CD4-positive, alpha-beta T cell treated with Interleukin-10 for 1 hour (primary cell): ENCODE measurements at regions not wholly inside any gene's neighbourhood (a gene's known extent, or its start where the extent isn't known, plus 50 kb on each side); places are given as distances from the start of the nearest gene placed in this dataset.

ENCODE experiments used
- DNase-seq: peaks from one replicate; pipeline ENCODE4 v3.0.0-alpha.2; 2020

GRCh38 chr10:78766603-78767002, 302.2 kb upstream of the ZMIZ1 start:
- no peak for DNase-seq

DNA sequence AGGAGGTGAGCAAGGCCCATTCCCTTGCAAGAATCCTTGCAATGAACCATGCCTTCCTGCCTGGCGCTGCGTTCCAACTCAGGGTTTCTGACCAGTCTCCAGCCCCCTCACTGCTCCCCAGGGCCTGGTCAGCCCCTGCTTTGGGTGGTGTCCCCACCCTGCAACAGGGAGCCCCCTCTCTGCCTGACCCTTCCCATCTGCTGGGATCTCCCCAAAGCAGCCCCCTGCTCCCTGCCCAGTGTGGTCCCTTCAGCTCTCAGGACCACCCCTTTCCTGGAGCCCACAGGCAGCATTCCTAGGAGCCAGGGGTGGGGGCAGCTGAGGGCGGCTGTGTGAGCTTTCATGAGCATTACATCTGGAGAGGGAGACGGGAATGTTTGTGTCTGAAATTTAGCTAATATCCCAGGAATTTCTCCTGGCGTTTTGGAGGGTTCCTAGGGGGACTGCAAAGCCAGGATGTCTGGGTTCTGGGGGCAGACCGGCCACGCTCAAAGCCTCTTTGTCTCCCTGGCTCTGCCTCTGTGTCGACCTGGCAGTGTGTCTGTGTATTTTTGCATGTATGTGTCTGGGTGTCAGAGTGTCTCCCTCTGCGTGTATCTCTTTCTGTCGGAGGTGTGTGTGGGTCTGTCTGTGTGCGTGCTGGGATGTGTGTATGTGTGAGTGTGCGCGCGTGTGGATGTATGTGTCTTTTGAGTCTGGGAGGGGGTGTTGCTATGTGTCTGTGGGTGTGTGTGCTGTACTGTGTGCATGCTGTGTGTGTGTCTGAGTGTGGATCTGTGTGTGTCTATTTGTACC, 300.5 kb upstream of the ZMIZ1 start:
- no peak for DNase-seq

GRCh38 chr10:78768876-78769275, 299.9 kb upstream of the ZMIZ1 start:
- DNase-seq, result no peak

DNA sequence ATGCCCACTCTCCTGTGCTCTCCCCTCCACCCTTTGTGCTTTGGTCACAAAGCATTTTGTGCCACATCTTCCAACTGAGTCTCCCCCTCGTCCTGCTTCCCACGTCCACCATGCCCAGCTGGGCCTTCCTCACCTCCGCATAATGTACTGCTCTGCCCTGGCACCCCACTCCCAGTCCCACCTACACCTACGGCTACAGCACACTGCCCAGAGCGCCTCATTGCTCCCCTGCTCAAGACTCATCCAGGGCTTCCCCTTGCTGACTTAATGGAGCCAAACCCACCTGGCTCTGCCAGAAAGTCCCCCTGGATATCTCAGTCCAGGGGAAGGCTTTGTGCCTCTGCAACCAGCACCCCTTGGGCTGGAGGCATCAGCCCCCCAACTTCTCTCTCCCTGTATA, 299.2 kb upstream of the ZMIZ1 start:
- no peak for DNase-seq

DNA sequence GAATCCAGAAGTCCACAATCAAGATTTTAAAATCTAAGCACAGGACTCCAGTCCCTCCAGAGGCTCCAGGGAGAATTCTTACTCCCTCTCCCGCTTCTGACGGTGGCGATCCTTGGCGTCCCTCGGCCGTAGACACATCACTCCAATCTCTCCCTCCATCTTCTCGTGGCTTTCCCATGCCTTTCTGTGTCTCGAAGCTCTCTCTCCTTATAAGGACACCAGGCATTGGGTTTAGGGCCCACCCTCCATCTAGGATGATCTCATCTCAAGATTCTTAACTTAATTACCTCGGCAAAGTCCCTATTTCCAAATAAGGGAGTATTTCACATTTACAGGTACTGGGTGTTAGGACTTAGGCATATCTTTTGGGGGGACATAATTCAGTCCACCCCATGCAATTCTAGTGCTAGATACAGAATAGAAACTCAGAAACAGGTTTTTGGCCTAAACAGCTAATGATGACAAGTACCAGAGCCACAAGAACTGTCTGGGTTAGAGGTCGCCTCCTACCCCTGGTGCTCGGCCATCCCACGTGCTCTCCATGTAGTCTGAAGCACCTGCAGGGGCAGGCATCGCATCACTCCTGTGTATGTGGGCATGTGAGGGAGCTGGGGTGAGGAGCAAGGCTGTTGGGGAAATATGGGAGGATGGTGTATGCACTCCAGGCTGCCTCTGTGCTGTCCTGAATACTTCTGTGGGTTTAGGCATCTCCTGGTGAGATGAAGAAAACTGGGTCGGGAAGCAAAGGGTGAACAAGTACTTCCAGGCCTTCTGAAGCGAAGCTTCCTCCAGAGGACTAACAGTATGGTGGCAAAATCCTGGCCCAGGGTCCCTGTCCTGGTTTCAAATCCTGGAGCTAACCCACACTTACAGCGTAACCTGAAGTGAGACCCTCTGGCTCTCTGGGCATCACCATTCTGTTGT, 298.3 kb upstream of the ZMIZ1 start:
- DNase-seq, result no peak

- no peak for DNase-seq
Measured at GRCh38 chr10:78771260-78771659, 297.5 kb upstream of the ZMIZ1 start.

DNA sequence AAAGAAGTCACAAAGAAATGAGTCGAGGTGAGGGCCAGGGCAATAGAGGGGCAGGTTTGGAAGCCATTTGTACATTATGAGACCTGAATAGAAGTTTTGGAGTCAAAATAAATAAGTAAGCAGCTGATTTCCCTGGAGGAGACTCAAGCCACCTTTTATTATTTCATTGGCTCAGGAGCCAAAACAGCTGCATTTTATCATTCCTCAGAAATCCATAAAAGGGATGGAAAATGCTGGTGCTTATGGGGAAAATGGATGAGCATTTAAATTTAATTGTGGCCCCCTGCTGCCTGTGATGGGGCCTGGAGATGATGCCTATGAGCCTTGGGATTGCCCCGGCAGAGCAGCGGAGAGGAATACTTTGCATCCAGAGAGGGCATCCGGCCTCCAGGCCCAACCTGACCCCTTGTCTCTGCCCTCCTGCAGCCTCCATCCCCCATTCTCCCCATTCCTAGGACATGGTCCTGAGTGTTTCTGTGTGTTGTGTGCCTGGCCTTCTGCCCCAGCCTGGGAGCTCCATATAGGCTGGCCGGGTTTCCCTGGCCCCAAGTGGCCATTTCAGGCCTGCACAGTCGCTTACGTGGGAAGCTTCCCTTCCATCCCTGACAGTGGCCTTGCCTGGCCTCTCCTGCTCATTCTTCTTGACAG, 296.8 kb upstream of the ZMIZ1 start:
- no peak for DNase-seq

DNA sequence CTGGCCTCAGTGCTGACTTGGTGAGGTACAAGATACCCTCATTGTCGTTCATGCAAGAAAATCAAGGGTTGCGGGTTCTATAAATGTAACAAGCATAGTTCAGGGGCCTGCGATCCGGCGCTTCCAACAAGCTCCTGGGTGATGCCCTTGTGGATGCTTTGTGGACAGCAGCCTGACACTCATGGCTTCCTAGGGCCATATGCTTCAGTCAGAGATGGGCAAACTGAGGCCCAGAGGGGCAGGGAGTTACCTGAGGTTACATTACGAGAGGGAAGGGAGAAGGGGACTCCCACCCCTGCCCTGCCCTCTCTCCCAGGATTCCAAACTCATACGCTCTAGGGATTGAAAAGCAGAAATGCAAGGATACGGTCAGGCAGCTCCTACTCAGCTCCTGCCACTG, 296.3 kb upstream of the ZMIZ1 start:
- no peak for DNase-seq

DNA sequence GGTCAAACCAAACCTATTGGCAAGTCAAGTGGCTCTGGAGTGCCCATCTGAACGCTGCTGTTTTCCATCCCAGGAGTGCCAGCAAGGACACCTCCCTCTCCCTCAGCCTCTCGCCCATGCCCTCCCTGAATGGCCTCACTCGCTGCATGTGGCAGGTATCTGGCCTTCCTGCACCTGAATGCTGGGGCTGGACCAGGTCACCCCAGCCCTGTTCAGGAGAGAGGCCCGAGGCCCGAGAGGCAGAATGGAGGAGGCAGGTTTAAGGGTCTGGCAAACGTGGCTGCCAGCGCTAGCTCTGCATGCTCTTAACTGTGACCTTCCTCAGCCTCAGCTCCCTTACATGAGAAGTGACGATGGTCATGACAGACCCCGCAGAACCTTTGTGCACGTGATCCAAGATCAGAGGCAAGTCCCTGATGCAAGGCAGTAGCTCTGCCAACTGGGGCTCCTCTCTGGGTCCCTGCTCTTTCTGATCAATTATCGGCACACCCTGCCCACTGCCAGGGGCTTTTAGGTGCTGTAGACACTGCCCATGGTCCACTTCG, 295.7 kb upstream of the ZMIZ1 start:
- no peak for DNase-seq

GRCh38 chr10:78774614-78774998, 294.2 kb upstream of the ZMIZ1 start:
- DNase-seq, result no peak

- DNase-seq, result no peak
Measured at GRCh38 chr10:78774999-78775711, 293.6 kb upstream of the ZMIZ1 start.

DNA sequence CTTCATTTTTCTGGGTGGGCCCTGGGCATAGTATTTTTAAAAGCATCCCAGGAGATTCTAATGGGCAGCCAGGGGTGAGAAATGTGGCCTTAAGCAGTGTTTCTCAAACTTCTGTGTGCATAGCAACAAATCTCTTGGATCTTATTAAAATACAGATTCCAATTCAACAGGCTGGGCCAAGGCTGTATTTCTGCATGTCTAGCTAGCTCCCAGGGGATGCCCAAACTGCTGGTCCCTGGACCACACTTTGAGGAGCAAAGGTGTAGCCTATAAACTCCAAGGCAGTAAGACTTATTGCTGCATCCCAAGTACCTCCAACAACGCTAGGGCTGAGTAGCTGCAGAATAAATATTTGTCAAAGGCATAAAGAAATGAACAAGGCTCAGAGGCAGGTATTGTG, 292.9 kb upstream of the ZMIZ1 start:
- no peak for DNase-seq

GRCh38 chr10:78776756-78777155, 292.0 kb upstream of the ZMIZ1 start:
- no peak for DNase-seq

DNA sequence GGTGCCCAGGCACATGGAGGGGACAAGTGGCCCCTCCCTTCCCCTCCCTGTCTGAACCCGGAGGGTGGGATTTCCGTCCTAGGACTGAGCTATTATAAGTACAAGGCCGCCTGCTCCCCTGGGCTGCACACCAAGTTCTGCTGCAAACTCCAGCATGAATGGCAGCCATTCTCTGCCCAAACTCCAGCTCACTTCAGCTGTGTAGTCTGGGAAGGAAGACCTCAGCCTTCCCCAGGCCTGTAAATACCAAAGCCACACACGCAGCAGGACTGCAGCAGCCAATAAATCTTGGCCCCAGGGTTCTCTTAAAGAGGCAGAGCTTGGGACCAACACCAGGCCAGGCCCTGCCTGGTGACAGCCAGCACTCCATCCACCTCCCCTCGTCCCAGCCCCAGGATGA, 291.3 kb upstream of the ZMIZ1 start:
- no peak for DNase-seq

DNA sequence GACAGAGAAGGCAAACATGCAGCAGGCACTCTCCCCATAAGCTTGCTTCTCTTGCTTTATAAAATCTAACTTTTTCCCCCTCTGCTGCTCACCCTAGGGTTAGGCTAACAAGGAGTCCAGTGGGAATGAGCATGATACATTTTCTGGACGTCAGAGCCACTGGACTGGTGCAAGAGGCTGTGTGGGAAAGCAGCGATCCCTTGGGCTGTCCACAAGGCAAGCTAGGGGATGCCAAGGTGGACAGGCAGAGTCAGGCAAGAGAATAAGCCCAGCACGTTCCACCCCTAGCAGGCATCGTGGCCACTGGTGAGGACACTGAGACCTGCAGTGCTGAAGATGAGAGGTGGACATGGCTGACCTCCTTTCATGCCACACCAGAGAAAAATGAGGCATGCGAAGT, 290.9 kb upstream of the ZMIZ1 start:
- no peak for DNase-seq

DNA sequence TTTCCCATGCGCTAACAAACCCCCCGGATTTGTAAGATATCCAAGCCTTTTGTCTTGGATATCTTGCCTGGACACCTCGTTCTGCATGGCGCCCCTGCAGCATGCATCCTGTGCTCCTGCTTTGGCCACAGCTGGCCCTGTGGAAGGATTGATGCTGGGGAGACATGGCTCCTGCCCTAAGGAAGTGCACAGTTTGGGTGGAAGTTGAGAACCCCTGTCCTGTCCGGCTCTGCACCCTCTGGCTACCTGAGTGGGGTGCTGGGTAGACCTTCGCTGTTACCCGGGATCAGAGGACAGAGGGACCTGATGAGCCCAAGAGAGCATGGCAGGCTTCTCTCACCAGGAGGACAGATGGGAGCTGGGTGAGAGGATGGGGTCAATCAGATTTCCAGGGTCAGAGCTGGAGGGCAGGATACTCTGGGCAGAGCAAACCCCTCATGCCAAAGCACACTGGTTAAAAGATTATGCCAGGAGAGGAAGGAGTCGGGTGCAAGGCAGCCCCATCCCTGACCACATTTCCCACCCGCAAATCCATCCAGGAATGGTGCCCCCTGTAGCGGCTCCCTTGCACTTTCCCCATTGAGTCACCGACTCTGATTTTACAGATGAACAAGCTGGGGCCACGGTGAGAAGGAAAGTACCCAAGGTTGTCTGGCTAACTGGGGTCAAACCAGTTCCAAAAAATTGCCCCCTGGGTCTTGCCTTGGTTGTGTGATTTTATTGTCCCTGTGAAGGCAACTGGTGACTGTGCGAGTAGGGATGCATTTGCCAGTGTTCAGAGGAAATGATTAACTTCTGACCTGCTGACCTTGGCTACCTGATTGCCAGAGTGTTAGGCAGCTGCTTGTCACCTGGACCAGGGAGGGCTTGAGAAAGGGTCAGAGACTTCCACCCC, 290.1 kb upstream of the ZMIZ1 start:
- DNase-seq, result no peak

- no peak for DNase-seq
Measured at GRCh38 chr10:78779339-78779955, 289.3 kb upstream of the ZMIZ1 start.

GRCh38 chr10:78780551-78780961, 288.2 kb upstream of the ZMIZ1 start:
- DNase-seq, result no peak

- DNase-seq, result no peak
Measured at GRCh38 chr10:78781251-78781913, 287.4 kb upstream of the ZMIZ1 start.

- DNase-seq, result no peak
Measured at GRCh38 chr10:78781991-78782390, 286.8 kb upstream of the ZMIZ1 start.

DNA sequence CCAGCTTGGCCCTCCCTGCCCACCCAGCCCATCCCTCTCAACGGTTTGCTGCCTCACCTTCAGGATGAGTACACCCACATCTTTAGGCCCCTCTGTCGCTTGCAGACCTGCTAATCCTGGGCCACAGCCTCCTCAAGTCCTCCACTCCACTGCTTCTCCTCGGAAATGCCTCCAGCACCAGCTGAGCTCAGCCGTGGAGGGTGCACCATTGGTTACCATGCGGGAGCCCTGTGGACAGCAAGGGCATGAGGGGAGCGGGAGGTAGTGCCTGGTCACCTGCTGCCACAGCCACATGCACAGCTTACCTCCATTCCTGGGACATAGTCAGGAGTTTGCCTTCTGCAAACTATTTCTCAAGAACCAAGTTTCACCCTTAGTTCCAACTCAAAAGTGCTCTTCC, 286.3 kb upstream of the ZMIZ1 start:
- DNase-seq, result no peak
